Urinary bladder (tissue), 3 donors: ENCODE measurements at regions not wholly inside any gene's neighbourhood (a gene's known extent, or its start where the extent isn't known, plus 50 kb on each side); places are given as distances from the start of the nearest gene placed in this dataset.

Experiments used
- DNase-seq: peaks from one replicate; pipeline ENCODE4 v3.0.0-alpha.2; 2015; ENCODE audit errors: extremely low spot score
- H3K27ac ChIP-seq: one replicate; pipeline ENCODE4 v1.5.1; 2013; ENCODE audit warnings: low read depth, mild to moderate bottlenecking, moderate library complexity
- H3K36me3 ChIP-seq: one replicate; pipeline ENCODE4 v1.6.1; 2013; ENCODE audit warnings: mild to moderate bottlenecking, moderate library complexity; ENCODE audit not compliant: insufficient read depth
- H3K4me1 ChIP-seq: one replicate; pipeline ENCODE4 v1.6.1; 2013; ENCODE audit warnings: mild to moderate bottlenecking, moderate library complexity; ENCODE audit not compliant: insufficient read depth
- H3K4me3 ChIP-seq: one replicate; pipeline ENCODE4 v1.5.1; 2013; ENCODE audit warnings: low read depth, low read length
- WGBS: extraction: QIAGEN DNeasy Blood & Tissue Kit; methylation state at CpG from one replicate; pipeline ENCODE4 v1.1.7; 2013; 5-methylcytosine and 5-hydroxymethylcytosine counted together
- donor health status: healthy with polysubstance abuse.
- donor health status: healthy.

DNA sequence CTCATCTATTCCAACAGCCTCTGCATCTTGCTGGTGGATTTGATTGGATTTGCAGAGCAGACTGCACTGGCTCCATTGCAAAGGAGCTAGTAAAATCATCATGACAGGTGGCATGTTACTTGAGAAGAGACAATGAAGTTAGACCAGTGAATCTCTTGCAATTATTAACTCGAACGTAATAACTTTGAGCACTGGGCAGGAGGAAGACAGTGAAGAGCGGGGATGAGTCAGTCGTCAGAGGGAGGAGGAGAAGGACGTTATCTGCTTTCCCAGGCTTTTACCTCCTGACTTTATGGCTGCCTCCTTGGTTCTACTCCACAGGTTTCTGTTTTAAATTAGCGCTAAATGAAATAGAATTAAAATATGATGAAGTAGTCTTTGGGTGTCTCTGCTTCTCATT is 257.8 kb upstream of the IPO5 start:
- no peaks in the 10 kb centered on the region for H3K4me1 ChIP-seq
- 74% methylated on average over 6 of the region's 6 CpGs for WGBS
- H3K27ac ChIP-seq, result no peak overlapping the region
- DNase-seq, result no peak
- H3K4me3 ChIP-seq, result no peak overlapping the region
- H3K36me3 ChIP-seq, result no peaks in the 10 kb centered on the region

GRCh38 chr13:97696921-97697320 is 256.6 kb upstream of the IPO5 start:
- no peak overlapping the region for H3K4me3 ChIP-seq
- no peaks in the 10 kb centered on the region for H3K36me3 ChIP-seq
- 68% methylated on average over 2 of the region's 2 CpGs for WGBS
- DNase-seq, result no peak
- no peak overlapping the region for H3K27ac ChIP-seq
- no peaks in the 10 kb centered on the region for H3K4me1 ChIP-seq

DNA sequence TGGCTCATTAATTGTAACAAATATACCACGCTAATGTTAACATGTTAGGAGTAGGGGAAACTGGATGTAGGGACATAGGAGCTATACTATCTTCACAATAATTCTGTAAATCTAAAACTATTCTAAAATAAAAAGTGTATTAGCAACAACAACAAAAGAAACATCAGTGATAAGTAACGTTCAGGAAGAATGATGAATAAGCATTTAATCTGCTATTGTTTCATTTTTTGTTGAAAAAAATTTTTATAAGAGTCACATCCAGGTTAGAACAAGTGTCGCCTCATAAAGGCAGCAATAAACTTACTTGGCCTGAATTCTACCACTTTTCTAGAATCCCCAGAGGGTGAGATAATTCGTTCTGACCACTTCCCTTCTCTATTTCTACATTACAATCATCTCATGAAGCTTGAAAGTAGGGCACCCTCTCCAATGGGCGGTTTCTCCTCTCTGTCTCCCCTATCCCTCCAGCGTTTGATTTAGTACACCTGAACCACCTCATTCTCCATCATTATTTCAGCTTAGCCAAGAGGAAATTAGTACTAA is 253.1 kb upstream of the IPO5 start:
- DNase-seq, result no peak
- WGBS, result 65% methylated on average over 6 of the region's 6 CpGs
- no peak overlapping the region for H3K4me3 ChIP-seq
- H3K27ac ChIP-seq, result no peak overlapping the region
- no peaks in the 10 kb centered on the region for H3K4me1 ChIP-seq
- no peaks in the 10 kb centered on the region for H3K36me3 ChIP-seq

DNA sequence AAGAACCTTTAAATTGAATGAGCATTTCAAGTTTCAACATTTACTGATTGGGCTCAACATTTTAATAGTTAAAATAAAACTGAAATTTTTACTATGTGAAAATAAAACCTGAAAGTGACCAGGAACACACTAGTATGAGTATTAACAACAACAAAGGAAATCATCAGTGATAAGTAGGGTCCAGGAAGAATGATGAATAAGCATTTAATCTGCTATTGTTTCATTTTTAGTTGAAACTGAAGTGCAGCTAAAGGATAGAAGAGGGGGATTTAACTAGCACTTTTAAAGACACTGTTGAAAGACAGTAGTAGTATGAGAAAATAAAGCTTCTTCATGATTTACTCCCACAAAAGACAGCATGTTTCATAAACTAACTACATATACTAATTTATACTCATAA is 250.9 kb upstream of the IPO5 start:
- DNase-seq, result no peak
- no peak overlapping the region for H3K4me3 ChIP-seq
- no peak overlapping the region for H3K27ac ChIP-seq
- H3K4me1 ChIP-seq, result no peaks in the 10 kb centered on the region
- no peaks in the 10 kb centered on the region for H3K36me3 ChIP-seq

GRCh38 chr13:97710797-97711196 is 242.7 kb upstream of the IPO5 start:
- Histone ChIP-seq H3K36me3 (no peaks in the 10 kb centered on the region), H3K4me1 (no peaks in the 10 kb centered on the region), H3K4me3 (no peak overlapping the region), H3K27ac (no peak overlapping the region)
- 62% methylated on average over 1 of the region's 1 CpG for WGBS
- no peak for DNase-seq

DNA sequence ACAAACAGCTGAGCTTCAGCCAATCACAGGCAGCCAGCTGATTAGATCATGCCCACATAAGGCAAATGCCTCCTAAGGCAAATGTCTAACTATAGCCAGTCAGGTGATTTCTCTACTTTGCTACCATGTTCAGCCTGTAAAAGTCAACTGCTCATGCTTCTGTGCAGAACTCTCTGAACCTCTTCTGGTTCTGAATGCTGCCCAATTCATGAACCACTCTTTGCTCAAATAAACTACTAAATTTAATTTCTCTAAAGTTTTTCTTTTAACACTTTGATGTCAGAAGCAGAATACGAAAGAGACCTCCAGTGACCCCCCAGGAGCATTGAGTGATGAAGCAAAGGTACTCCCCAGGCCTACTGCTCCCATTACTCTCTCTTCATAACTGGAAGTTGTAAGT is 240.7 kb upstream of the IPO5 start:
- 71% methylated on average over 1 of the region's 1 CpG for WGBS
- Histone ChIP-seq H3K36me3 (no peaks in the 10 kb centered on the region), H3K4me3 (no peak overlapping the region), H3K4me1 (no peaks in the 10 kb centered on the region), H3K27ac (no peak overlapping the region)
- DNase-seq, result no peak

DNA sequence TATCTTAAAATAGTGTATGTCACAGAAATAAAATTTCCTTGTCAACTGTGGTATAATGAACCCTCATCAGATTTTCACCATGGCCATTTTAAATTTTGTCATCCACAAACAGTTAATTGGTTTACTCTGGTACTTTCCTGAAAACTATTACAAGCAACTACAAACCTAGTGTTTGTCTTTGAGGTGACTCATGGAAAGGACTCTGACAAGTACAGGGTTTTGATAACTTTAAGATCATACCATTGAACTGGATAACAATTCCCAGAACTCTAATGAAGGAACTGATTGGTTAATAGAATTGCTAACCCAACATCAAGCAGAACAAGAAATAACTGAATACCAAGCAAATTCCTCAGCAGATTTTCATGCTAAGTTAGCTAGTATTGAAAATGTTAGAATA is 237.7 kb upstream of the IPO5 start:
- Histone ChIP-seq H3K27ac (no peak overlapping the region), H3K4me3 (no peak overlapping the region), H3K36me3 (no peaks in the 10 kb centered on the region), H3K4me1 (no peaks in the 10 kb centered on the region)
- no peak for DNase-seq

DNA sequence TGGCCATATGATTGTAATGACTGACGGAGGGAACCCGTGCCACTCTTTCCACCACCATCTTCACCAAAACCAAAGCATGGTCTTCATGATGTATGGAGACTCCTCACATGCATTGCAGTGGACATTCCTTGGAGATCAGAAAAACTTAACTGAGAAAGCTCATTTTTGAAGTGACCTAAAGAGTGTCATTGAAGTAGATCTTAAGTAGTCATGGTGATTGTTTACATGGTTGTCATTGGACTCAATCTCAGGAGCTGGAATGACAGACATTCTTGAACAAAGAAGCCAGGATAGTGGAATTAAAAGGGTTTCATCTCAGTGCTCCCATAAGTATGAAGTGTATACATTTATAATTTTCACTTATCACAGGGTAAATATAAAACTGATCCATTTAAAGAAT is 236.7 kb upstream of the IPO5 start:
- no peak overlapping the region for H3K27ac ChIP-seq
- H3K4me1 ChIP-seq, result no peaks in the 10 kb centered on the region
- H3K4me3 ChIP-seq, result no peak overlapping the region
- no peak for DNase-seq
- no peaks in the 10 kb centered on the region for H3K36me3 ChIP-seq
- WGBS, result 83% methylated on average over 2 of the region's 2 CpGs

DNA sequence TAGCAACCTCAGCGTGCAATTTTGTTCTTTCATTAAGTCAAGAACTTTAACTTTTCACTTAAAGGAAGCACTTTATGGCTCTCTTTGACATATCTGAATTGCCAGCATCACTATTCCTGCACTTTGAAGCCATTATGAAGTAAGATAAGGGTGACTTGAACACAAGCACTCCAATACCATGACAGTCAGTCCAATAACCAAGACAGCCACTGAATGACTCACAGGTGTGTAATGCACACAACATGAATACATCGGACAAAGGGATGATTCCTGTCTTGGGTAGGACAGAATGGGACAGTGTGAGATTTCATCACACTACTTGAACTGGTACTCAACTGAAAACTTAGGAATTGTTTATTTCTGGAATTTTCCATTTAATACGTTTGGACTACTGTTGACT is 233.7 kb upstream of the IPO5 start:
- WGBS, result 83% methylated on average over 3 of the region's 3 CpGs
- Histone ChIP-seq H3K27ac (no peak overlapping the region), H3K4me1 (no peaks in the 10 kb centered on the region), H3K4me3 (no peak overlapping the region), H3K36me3 (no peaks in the 10 kb centered on the region)
- no peak for DNase-seq

DNA sequence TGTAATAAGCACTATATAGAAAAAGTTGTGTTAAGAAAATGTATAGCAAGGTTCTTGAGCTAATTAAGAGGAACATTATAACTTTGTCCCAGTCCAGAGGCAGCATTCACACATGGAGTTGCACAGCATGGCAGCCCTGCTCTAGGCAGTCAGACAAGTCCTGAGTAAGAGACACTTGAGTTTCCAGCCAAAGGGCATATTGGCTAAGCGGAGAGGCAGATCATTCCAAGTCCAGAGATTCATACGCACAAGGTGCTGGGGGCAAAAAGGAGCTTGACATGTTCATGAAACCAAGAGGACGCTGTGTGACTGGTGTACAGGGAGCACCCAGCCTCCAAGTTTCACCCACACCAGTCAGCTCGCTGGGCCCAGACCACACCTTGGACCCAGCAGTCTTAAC is 232.6 kb upstream of the IPO5 start:
- no peak for DNase-seq
- Histone ChIP-seq H3K4me3 (no peak overlapping the region), H3K4me1 (no peaks in the 10 kb centered on the region), H3K27ac (no peak overlapping the region), H3K36me3 (no peaks in the 10 kb centered on the region)
- 92% methylated on average over 4 of the region's 4 CpGs for WGBS

DNA sequence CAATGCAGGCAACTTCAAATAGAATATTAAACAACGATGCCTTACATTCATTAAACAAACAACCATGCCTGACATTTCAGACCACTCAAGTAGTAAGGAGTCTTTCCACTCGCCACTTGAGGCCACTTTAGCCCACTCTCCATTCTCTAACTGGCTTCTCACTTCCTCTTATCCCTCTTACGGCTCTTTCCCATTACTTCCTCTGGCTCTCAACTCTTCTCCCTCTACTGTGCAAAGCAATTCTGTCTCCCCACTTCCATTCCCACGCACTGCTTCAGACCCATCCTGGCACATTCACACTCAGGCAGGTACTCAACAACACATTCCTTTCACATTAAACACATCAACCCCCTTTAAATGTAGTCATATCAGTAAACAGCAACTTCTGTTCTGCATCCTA is 229.8 kb upstream of the IPO5 start:
- Histone ChIP-seq H3K4me3 (no peak overlapping the region), H3K27ac (no peak overlapping the region), H3K36me3 (no peaks in the 10 kb centered on the region), H3K4me1 (no peaks in the 10 kb centered on the region)
- WGBS, result 68% methylated on average over 4 of the region's 4 CpGs
- DNase-seq, result no peak

- no peaks in the 10 kb centered on the region for H3K4me1 ChIP-seq
- no peaks in the 10 kb centered on the region for H3K36me3 ChIP-seq
- no peak for DNase-seq
- no peak overlapping the region for H3K4me3 ChIP-seq
- WGBS, result 86% methylated on average over 2 of the region's 2 CpGs
- no peak overlapping the region for H3K27ac ChIP-seq
Measured at GRCh38 chr13:97724450-97724849, 229.0 kb upstream of the IPO5 start.

DNA sequence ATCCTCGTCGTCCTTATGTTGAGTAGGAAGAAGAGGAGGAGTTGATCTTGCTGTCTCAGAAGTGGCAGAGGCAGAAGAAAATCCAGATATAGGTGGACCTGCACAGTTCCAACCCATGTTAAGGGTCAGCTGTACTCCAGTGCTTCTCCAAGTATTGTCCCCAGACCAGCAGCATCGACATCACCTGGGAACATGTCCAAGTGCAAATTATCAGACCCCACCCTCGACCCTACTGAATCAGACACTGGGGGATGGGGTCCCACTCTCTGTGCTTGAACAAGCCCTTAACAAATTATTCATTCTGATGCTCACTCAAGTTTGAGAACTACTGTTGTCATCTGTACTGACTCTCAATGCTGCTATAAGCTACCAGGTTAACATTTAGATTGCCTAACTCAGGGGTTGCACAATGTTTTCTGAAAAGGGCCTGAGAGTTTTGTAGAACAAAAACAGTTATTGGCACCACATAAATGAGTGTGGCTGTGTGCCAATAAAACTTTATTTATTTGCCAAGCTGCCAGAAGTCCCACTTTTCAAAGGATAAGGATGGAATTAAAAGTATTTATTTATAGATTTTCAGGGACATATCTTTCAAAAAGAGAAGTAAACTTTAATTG is 226.7 kb upstream of the IPO5 start:
- H3K36me3 ChIP-seq, result no peaks in the 10 kb centered on the region
- H3K4me3 ChIP-seq, result no peak overlapping the region
- 68% methylated on average over 4 of the region's 4 CpGs for WGBS
- H3K4me1 ChIP-seq, result no peaks in the 10 kb centered on the region
- H3K27ac ChIP-seq, result no peak overlapping the region
- no peak for DNase-seq

GRCh38 chr13:97727991-97728390 is 225.5 kb upstream of the IPO5 start:
- Histone ChIP-seq H3K36me3 (no peaks in the 10 kb centered on the region), H3K4me3 (no peak overlapping the region), H3K4me1 (no peaks in the 10 kb centered on the region), H3K27ac (no peak overlapping the region)
- 88% methylated on average over 4 of the region's 4 CpGs for WGBS
- DNase-seq, result no peak

DNA sequence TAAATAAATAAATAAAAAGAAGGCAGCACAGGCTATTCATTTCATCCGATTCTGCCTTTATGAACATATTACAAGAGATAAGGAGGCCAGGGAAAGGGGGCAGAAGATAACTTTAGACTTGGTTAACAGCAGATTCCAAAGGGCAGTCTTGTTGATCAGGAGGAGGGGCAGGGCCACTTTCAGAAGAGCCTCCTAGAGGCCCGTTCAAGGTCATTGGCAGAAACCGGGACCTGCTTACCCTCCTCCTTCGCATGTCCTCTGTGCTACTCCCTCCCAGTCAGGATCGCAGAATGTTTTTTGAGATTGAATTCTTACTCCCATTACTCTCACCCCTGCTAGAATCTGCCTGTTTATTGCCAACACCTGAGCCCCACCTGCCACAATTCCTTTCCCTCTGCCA is 217.0 kb upstream of the IPO5 start:
- no peak overlapping the region for H3K27ac ChIP-seq
- H3K4me1 ChIP-seq, result no peaks in the 10 kb centered on the region
- H3K4me3 ChIP-seq, result no peak overlapping the region
- no peaks in the 10 kb centered on the region for H3K36me3 ChIP-seq
- DNase-seq, result no peak
- WGBS, result 87% methylated on average over 5 of the region's 5 CpGs
